ENCODE measurements at regions not wholly inside any gene's neighbourhood (a gene's known extent, or its start where the extent isn't known, plus 50 kb on each side); places are given as distances from the start of the nearest gene placed in this dataset.

DNA sequence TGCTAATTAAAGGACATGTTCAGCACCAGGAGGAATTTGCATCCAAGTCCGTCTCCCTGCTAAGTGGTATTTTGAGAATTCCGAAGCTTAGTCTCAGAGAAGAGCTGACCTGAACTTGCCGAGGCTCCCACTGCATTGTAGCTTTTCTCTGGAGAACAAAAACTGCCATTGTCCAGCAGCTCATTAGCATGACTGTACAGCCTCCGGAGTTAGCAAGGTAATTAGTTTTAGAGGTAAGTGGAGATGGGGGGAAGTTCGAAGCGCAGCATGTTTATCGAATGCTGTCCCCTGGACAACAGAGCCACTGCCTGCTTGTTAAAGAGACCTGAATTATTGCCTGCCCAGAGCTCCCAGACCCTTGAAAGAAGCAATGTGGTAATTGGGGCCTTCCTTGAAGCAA lies 160.3 kb upstream of the PELI2 start:
- WGBS (ENCODE audit: insufficient coverage, low coverage, low lambda C conversion rate, missing lambda C conversion rate), result 43% methylated on average over 7 of the region's 7 CpGs
- no peaks in the 10 kb centered on the region for H3K36me3 ChIP-seq
- no peak overlapping the region for H3K4me3 ChIP-seq
- TF ChIP-seq, protein P1, sequence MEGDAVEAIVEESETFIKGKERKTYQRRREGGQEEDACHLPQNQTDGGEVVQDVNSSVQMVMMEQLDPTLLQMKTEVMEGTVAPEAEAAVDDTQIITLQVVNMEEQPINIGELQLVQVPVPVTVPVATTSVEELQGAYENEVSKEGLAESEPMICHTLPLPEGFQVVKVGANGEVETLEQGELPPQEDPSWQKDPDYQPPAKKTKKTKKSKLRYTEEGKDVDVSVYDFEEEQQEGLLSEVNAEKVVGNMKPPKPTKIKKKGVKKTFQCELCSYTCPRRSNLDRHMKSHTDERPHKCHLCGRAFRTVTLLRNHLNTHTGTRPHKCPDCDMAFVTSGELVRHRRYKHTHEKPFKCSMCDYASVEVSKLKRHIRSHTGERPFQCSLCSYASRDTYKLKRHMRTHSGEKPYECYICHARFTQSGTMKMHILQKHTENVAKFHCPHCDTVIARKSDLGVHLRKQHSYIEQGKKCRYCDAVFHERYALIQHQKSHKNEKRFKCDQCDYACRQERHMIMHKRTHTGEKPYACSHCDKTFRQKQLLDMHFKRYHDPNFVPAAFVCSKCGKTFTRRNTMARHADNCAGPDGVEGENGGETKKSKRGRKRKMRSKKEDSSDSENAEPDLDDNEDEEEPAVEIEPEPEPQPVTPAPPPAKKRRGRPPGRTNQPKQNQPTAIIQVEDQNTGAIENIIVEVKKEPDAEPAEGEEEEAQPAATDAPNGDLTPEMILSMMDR (IDR thresholded peaks at IDR 0.05), result no peak
- TF ChIP-seq POLR2A (IDR thresholded peaks at IDR 0.05), result no peak
- DNase-seq (no peak), ATAC-seq (no peak)
- no peaks in the 10 kb centered on the region for H3K9me3 ChIP-seq
- intact Hi-C loops (cut with DNase I), result no loop called here
- H3K4me1 ChIP-seq, result no peaks in the 10 kb centered on the region
- no peaks in the 10 kb centered on the region for H3K27me3 ChIP-seq
- no peak overlapping the region for H3K27ac ChIP-seq

DNA sequence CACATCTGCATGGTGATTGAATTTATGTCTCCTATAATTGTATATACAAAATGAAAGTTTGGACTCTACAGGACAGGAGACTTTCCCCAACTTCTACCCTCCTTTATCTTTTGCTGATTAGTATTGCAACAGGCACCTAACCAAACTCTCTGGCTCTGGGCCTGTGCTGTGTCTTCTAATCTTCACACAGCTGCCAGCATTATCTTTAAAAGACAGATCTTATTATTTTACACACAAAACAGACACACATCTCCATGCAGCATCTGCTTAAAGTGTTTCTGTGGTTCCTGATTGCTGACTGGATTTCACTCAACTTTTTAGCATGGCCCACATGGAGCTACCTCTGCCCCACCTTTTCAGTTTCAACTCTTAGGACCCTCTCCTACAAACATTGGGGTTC lies 154.9 kb upstream of the PELI2 start:
- Histone ChIP-seq H3K4me3 (no peak overlapping the region), H3K27ac (no peak overlapping the region), H3K4me1 (no peaks in the 10 kb centered on the region), H3K36me3 (no peaks in the 10 kb centered on the region), H3K27me3 (no peaks in the 10 kb centered on the region), H3K9me3 (no peaks in the 10 kb centered on the region)
- DNase-seq (no peak), ATAC-seq (no peak)
- intact Hi-C loops (cut with DNase I), result no loop called here
- TF ChIP-seq POLR2A (IDR thresholded peaks at IDR 0.05), result no peak
- TF ChIP-seq, protein P1 (IDR thresholded peaks at IDR 0.05), result no peak

DNA sequence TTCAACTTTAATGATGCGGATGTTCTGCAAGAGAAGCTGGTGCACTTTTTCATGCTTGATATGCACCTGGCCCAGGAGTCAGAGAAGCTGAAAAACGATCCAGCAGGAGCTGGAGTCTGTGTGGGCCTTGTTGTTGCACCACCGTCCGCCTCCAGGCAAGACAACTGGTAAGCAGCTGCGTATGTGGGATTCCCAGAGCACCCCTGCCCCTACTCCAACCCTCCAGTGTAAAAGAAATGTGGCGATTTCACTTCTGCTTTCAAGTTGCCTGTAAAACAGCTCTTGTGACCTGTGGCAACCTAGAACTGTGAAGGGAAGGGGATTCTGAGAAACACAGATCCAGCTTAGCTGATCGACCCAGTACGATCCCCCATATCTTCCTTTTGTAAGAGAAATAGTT lies 154.1 kb upstream of the PELI2 start:
- intact Hi-C loops (cut with DNase I), result no loop called here
- Histone ChIP-seq H3K27me3 (no peaks in the 10 kb centered on the region), H3K27ac (no peak overlapping the region), H3K9me3 (no peaks in the 10 kb centered on the region), H3K36me3 (no peaks in the 10 kb centered on the region), H3K4me1 (no peaks in the 10 kb centered on the region), H3K4me3 (no peak overlapping the region)
- TF ChIP-seq, protein P1 (IDR thresholded peaks at IDR 0.05), result no peak
- no peak for TF ChIP-seq POLR2A (IDR thresholded peaks at IDR 0.05)
- no peak for DNase-seq
- ATAC-seq, result peak in 1 of 4 donors; percentile 43
- WGBS (ENCODE audit: insufficient coverage, low coverage, low lambda C conversion rate, missing lambda C conversion rate), result 59% methylated on average over 5 of the region's 8 CpGs

DNA sequence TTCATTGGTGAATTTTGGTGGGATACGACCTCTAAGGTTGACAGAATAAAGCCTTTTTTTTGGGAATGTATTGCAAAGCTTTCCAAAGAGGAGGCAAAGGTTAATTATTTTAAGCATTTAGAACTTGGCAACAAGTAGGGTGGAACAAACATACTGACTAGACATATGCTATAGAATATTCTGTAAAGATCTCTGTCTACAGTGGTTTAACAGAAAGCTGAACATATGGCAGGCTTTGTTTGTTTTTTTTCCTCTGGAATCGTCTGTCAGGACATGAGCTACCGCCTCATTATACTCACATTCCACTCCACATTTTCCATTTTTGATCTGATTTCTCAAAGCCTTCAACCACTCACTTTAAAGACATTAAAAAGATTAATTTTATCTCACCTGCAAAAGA lies 153.4 kb upstream of the PELI2 start:
- no peak for ATAC-seq
- 53% methylated on average over 3 of the region's 3 CpGs for WGBS (ENCODE audit: insufficient coverage, low coverage, low lambda C conversion rate, missing lambda C conversion rate)

More for the DNA sequence above, 153.4 kb upstream of the PELI2 start:
- Histone ChIP-seq H3K27me3 (no peaks in the 10 kb centered on the region), H3K4me1 (no peaks in the 10 kb centered on the region), H3K36me3 (no peaks in the 10 kb centered on the region), H3K9me3 (no peaks in the 10 kb centered on the region), H3K4me3 (no peak overlapping the region), H3K27ac (no peak overlapping the region)
- intact Hi-C loops (cut with DNase I), result no loop called here
- DNase-seq, result no peak
- TF ChIP-seq POLR2A (IDR thresholded peaks at IDR 0.05), result no peak
- TF ChIP-seq, protein P1 (IDR thresholded peaks at IDR 0.05), result no peak
